Smooth muscle cell (in vitro differentiated cells): ENCODE measurements at regions not wholly inside any gene's neighbourhood (a gene's known extent, or its start where the extent isn't known, plus 50 kb on each side); places are given as distances from the start of the nearest gene placed in this dataset.

Experiments used
- DNase-seq: peaks from one replicate; lab custom pipeline; 2025; ENCODE audit not compliant: unreplicated experiment; lab: John Stamatoyannopoulos, UW
- H2AFZ ChIP-seq: fragments of 200-600 bp; sonication (generic); 2 replicates; pipeline ENCODE4 v1.6.0; 2016; ENCODE audit warnings: antibody characterized with exemption, low read depth, mild to moderate bottlenecking
- H3F3A ChIP-seq: fragments of 200-600 bp; sonication (generic); 2 replicates; pipeline ENCODE4 v1.6.0; 2017; ENCODE audit warnings: antibody characterized with exemption, low read depth
- H3K27ac ChIP-seq: fragments of 200-600 bp; sonication (generic); 2 replicates; pipeline ENCODE4 v1.5.1; 2016; ENCODE audit warnings: low read depth, mild to moderate bottlenecking
- H3K27me3 ChIP-seq: fragments of 200-600 bp; sonication (generic); 2 replicates; pipeline ENCODE4 v1.6.1; 2016; ENCODE audit warnings: low read depth, mild to moderate bottlenecking
- H3K36me3 ChIP-seq: fragments of 200-600 bp; sonication (generic); 2 replicates; pipeline ENCODE4 v1.5.1; 2016; ENCODE audit warnings: low read depth
- H3K4me1 ChIP-seq: fragments of 200-600 bp; sonication (generic); 2 replicates; pipeline ENCODE4 v1.5.1; 2016; ENCODE audit warnings: low read depth
- H3K4me2 ChIP-seq: fragments of 200-600 bp; sonication (generic); 2 replicates; pipeline ENCODE4 v1.6.0; 2016; ENCODE audit warnings: mild to moderate bottlenecking
- H3K4me3 ChIP-seq: fragments of 200-600 bp; sonication (generic); 2 replicates; pipeline ENCODE4 v1.5.1; 2016; ENCODE audit warnings: mild to moderate bottlenecking
- H3K79me2 ChIP-seq: fragments of 200-600 bp; sonication (generic); 2 replicates; pipeline ENCODE4 v1.6.0; 2016; ENCODE audit warnings: low read depth, mild to moderate bottlenecking
- H3K9ac ChIP-seq: fragments of 200-600 bp; sonication (generic); 2 replicates; pipeline ENCODE4 v1.6.0; 2016; ENCODE audit warnings: low read depth
- H3K9me3 ChIP-seq: fragments of 200-600 bp; sonication (generic); replicated peaks from 2 replicates; pipeline ENCODE4 v1.5.1; 2016; ENCODE audit warnings: low read depth
- H4K20me1 ChIP-seq: fragments of 200-600 bp; sonication (generic); 2 replicates; pipeline ENCODE4 v1.6.0; 2016; ENCODE audit warnings: low read depth
- WGBS: methylation state at CpG from one replicate; pipeline ENCODE4 v1.1.7; 2016; ENCODE audit warnings: low lambda C conversion rate; 5-methylcytosine and 5-hydroxymethylcytosine counted together
- TF ChIP-seq, protein P1 (sequence below): fragments of 200-600 bp; sonication (generic); IDR thresholded peaks from 2 replicates; pipeline ENCODE4 v1.5.1; 2017; ENCODE audit warnings: borderline replicate concordance, mild to moderate bottlenecking, antibody characterized with exemption; ENCODE audit not compliant: insufficient read depth, poor library complexity, severe bottlenecking

DNA sequence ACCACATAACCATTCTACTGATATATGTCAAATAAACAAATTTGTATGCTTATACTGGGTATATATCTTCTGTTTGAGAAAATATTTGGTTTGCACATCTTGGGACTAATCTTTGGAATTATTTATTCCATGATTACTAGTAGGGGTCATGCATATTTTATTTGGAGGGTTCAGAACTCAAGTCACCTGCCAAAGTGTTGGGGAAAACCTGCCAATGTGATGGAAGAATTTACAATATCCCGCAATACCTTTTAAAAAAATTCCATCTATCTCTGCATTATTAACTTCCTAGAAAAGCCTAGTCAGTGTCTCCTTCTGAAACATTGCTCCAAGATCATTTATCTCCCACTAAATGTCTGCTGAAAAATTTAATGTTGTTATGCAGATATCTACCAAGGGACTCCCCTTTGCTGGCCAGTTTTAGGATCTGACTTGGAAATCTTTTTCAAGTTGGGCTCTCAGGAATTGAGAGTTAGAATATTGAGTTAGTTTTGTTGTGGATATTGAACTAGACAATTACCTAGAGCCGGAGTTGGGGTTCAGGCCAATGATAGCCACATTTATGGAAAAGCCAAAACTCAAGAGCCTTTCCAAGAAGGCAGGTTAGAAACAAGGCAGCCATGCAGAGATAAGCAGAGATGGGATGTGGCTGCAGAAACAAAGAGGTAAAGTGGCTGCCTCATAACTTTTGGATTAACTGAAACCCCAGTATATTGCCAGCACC, 425.2 kb downstream of the ADAMTS20 start:
- no peak overlapping the region for H3K4me2 ChIP-seq
- H3K79me2 ChIP-seq: no peaks in the 10 kb centered on the region
- no peak overlapping the region for H3K9ac ChIP-seq
- H3F3A ChIP-seq: no peaks in the 10 kb centered on the region
- H3K9me3 ChIP-seq: no peaks in the 10 kb centered on the region
- H3K4me1 ChIP-seq: peaks cover 3% of the 10 kb centered on the region
- 100% methylated on average over 2 of the region's 2 CpGs for WGBS
- no peaks in the 10 kb centered on the region for H3K36me3 ChIP-seq
- DNase-seq: no peak
- H3K27ac ChIP-seq: no peak overlapping the region
- TF ChIP-seq, protein P1, sequence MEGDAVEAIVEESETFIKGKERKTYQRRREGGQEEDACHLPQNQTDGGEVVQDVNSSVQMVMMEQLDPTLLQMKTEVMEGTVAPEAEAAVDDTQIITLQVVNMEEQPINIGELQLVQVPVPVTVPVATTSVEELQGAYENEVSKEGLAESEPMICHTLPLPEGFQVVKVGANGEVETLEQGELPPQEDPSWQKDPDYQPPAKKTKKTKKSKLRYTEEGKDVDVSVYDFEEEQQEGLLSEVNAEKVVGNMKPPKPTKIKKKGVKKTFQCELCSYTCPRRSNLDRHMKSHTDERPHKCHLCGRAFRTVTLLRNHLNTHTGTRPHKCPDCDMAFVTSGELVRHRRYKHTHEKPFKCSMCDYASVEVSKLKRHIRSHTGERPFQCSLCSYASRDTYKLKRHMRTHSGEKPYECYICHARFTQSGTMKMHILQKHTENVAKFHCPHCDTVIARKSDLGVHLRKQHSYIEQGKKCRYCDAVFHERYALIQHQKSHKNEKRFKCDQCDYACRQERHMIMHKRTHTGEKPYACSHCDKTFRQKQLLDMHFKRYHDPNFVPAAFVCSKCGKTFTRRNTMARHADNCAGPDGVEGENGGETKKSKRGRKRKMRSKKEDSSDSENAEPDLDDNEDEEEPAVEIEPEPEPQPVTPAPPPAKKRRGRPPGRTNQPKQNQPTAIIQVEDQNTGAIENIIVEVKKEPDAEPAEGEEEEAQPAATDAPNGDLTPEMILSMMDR: no peak
- H3K27me3 ChIP-seq: no peaks in the 10 kb centered on the region
- H2AFZ ChIP-seq: no peak overlapping the region
- H3K4me3 ChIP-seq: no peak overlapping the region
- no peaks in the 10 kb centered on the region for H4K20me1 ChIP-seq

DNA sequence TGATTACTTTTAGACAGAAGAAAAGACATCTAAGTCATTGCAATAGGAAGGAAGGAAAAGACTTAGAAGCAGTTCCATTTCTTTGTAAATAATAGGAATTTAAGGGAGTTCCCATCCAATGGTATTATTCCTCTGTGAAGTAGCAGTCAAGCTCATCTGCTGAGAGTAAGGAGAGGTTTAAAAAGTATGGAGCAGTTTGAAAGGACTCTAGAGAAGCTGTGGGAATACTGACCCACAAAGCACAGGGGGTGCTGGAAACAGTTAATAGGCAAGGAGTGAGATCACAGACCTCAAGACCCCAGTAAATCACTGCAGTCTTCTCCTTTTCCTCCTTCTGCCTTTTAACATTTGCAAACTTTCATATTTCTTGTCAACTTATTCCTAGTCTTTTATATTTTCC, 428.5 kb downstream of the ADAMTS20 start:
- peaks cover 6% of the 10 kb centered on the region for H3F3A ChIP-seq
- no peak for DNase-seq
- H3K9ac ChIP-seq: no peak overlapping the region
- H3K79me2 ChIP-seq: no peaks in the 10 kb centered on the region
- no peaks in the 10 kb centered on the region for H3K9me3 ChIP-seq
- TF ChIP-seq, protein P1: no peak
- H4K20me1 ChIP-seq: no peaks in the 10 kb centered on the region
- no peak overlapping the region for H3K4me2 ChIP-seq
- H3K27me3 ChIP-seq: no peaks in the 10 kb centered on the region
- no peak overlapping the region for H3K4me3 ChIP-seq
- H3K36me3 ChIP-seq: no peaks in the 10 kb centered on the region
- no peak overlapping the region for H3K27ac ChIP-seq
- peak overlapping the region; percentile 46 for H2AFZ ChIP-seq
- peaks cover 6% of the 10 kb centered on the region for H3K4me1 ChIP-seq

DNA sequence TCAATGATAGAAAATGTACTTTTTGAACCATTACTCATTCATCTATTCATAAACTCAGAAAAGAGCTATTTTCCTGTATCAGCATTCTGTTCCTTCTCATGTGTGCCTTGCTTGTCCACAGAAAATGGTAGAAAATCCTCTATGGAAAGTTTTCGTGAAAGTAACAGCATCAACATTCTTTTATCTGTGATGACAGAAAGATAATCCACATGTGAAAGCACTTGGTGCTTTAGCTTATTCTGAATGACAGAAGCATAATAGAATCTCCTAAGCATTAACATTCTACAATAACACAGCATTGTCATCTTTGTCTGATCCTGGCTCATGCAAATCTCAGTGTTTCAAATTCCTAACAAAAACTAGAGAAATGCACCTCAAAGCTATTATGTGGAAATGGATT, 431.9 kb downstream of the ADAMTS20 start:
- Histone ChIP-seq H3K9ac (no peak overlapping the region), H3K4me1 (peaks cover 6% of the 10 kb centered on the region), H3F3A (peaks cover 6% of the 10 kb centered on the region), H3K4me2 (peak overlapping the region; percentile 49), H3K27me3 (no peaks in the 10 kb centered on the region), H3K27ac (peak overlapping the region; percentile 45), H2AFZ (no peak overlapping the region), H3K36me3 (no peaks in the 10 kb centered on the region), H4K20me1 (no peaks in the 10 kb centered on the region), H3K4me3 (no peak overlapping the region), H3K79me2 (no peaks in the 10 kb centered on the region), H3K9me3 (no peaks in the 10 kb centered on the region)
- WGBS: 15% methylated on average over 1 of the region's 1 CpG
- no peak for DNase-seq
- TF ChIP-seq, protein P1: no peak

DNA sequence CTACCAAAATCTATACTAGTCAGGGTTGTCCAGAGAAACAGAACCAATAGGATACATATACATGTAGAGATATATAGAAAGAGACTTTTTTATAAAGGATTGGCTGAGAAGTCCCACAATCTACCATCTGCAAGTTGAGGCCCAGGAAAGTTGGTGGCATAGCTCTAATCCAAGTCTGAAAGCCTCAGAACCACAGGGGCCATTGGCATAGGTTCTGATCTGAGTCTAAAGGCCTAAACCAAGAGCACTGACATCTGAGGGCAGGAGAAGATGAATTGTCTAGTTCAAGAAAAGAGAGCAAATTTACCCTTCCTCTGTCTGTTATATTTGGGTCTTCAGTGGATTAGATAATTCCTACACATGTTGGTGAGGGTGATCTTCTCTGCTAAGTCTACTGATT, 433.1 kb downstream of the ADAMTS20 start:
- peaks cover 6% of the 10 kb centered on the region for H3F3A ChIP-seq
- no peaks in the 10 kb centered on the region for H3K27me3 ChIP-seq
- H2AFZ ChIP-seq: no peak overlapping the region
- DNase-seq: no peak
- no peak overlapping the region for H3K27ac ChIP-seq
- TF ChIP-seq, protein P1: no peak
- peaks cover 3% of the 10 kb centered on the region for H3K79me2 ChIP-seq
- H3K9ac ChIP-seq: no peak overlapping the region
- peaks cover 6% of the 10 kb centered on the region for H3K4me1 ChIP-seq
- no peak overlapping the region for H3K4me2 ChIP-seq
- no peaks in the 10 kb centered on the region for H3K9me3 ChIP-seq
- H3K36me3 ChIP-seq: no peaks in the 10 kb centered on the region
- no peak overlapping the region for H3K4me3 ChIP-seq
- no peaks in the 10 kb centered on the region for H4K20me1 ChIP-seq
